GM06990 (cell line): ENCODE measurements at regions not wholly inside any gene's neighbourhood (a gene's known extent, or its start where the extent isn't known, plus 50 kb on each side); places are given as distances from the start of the nearest gene placed in this dataset.

Experiments
- DNase-seq: peaks from one replicate; pipeline ENCODE4 v3.0.0-alpha.2; 2011; ENCODE audit not compliant: insufficient read length; ENCODE audit errors: extremely low read depth
- H3K27me3 ChIP-seq: replicated peaks from 2 replicates; pipeline ENCODE4 v1.6.0; 2011; ENCODE audit warnings: low read length; ENCODE audit not compliant: control insufficient read depth, insufficient read depth
- H3K36me3 ChIP-seq: 2 replicates; pipeline ENCODE4 v1.5.1; 2011; ENCODE audit warnings: low read length; ENCODE audit not compliant: control insufficient read depth, insufficient read depth
- H3K4me3 ChIP-seq: replicated peaks from 2 replicates; pipeline ENCODE4 v1.5.1; 2011; ENCODE audit warnings: low read depth, mild to moderate bottlenecking, control low read depth, low read length
- TF ChIP-seq, protein P1 (sequence below): IDR thresholded peaks from 2 replicates; pipeline ENCODE4 v1.5.1; 2011; ENCODE audit warnings: low read length, control low read depth, mild to moderate bottlenecking, inconsistent platforms; ENCODE audit not compliant: insufficient read depth, poor library complexity, severe bottlenecking

DNA sequence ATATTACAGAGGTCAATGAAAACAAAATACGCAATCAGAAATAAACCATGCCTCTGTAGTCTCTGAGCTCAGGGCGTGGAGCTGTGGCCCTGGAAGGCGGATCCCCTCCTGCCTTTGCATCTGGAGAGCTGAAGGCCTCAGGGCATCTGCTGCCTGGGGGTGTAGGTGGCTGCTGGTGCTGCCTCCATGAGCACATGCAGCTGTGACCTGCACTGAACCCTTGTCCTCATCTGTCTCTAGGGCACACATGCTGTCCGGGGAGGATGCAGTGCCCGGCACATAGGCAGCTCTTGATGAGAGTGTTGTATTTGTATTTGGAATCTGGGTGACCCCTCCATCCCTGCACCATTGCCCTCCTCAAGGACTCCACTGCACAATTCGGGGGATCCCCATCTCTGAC lies 185.7 kb downstream of the TEX29 start:
- Histone ChIP-seq H3K27me3 (no peaks in the 10 kb centered on the region), H3K4me3 (no peak overlapping the region), H3K36me3 (no peaks in the 10 kb centered on the region)
- TF ChIP-seq, protein P1, sequence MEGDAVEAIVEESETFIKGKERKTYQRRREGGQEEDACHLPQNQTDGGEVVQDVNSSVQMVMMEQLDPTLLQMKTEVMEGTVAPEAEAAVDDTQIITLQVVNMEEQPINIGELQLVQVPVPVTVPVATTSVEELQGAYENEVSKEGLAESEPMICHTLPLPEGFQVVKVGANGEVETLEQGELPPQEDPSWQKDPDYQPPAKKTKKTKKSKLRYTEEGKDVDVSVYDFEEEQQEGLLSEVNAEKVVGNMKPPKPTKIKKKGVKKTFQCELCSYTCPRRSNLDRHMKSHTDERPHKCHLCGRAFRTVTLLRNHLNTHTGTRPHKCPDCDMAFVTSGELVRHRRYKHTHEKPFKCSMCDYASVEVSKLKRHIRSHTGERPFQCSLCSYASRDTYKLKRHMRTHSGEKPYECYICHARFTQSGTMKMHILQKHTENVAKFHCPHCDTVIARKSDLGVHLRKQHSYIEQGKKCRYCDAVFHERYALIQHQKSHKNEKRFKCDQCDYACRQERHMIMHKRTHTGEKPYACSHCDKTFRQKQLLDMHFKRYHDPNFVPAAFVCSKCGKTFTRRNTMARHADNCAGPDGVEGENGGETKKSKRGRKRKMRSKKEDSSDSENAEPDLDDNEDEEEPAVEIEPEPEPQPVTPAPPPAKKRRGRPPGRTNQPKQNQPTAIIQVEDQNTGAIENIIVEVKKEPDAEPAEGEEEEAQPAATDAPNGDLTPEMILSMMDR: no peak
- no peak for DNase-seq

DNA sequence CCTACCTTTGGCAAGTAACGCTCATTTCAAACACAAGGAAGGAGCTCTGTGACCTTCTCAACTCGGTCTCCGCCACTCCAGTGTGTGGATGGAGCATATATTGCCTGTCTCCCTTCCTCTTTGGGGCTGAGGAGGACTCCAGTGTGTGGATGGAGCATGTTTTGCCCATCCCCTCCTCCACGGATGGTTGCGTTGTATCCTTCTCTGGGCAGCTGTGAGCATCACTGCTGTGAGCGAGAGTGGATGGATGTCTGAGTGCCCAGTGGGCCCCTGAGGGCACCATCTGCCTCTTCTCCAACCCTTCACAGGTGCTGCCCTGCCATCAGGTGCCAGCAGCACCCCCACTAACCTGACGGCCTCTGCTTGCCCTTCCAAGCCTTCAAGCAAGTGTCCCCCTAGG lies 186.2 kb downstream of the TEX29 start:
- Histone ChIP-seq H3K36me3 (no peaks in the 10 kb centered on the region), H3K27me3 (no peaks in the 10 kb centered on the region), H3K4me3 (no peak overlapping the region)
- TF ChIP-seq, protein P1: no peak
- DNase-seq: no peak

DNA sequence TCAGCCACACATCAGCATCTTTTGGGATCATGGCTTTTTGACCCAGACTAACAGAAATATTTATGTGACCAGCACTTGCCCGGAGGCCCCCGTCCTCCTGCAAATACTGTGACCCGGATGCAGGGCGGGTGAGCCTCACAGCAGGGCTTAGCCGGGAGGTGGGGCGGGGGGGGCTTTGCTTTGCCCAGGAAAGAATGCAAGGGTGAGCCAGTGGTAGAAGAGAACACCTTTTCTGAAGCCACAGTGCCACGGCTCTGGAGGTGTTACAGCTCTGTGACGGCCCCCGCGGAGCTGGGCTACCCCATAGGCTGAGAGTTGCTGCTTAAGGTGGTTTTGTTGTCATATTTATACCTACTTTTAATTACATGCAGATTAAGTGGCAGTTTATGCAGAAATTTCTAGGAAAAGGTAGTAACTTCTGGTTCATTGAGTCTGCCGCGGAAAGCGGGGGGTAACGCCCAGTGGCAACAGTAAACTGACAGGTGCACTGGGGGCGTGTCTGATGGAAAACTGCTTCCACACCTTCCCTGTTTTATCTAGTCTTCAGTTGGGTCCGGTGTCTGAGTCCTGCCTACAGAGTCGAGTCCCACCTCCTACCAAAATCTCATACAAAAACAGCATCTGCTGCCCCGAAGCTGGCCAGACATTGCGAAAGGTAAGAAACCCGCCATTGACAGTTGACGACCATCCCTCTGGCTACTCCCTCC lies 187.9 kb downstream of the TEX29 start:
- Histone ChIP-seq H3K4me3 (no peak overlapping the region), H3K36me3 (no peaks in the 10 kb centered on the region), H3K27me3 (no peaks in the 10 kb centered on the region)
- no peak for DNase-seq
- TF ChIP-seq, protein P1: no peak

DNA sequence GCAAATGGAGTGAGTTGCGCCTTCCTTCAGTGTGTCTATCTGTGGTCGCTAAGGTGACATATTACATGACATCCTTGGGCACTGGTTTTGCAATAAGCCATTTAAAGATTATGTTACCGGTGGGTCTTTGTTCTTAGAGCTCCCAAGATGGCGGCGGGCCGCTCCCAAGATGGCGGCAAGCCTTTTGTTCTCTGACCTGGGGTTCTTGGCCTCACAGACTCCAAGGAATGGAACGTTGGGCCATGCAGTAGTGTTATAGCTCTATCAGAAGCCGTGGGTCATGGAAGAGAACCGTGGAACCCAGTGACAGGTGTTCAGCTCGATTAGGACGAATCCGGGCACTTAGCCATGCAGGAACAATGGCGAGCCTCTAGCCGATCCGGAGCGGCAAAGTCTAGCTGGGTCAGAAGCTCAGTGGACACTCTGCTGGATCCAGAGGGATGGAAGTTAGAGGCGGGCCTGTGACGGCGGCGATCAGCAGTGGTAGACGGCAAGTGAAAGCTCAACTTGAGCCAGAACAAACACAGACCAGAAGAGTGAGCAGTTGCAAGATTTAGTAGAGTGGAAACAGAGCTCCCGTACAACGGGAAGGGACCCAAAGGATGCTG lies 188.6 kb downstream of the TEX29 start:
- Histone ChIP-seq H3K36me3 (no peaks in the 10 kb centered on the region), H3K4me3 (no peak overlapping the region), H3K27me3 (no peaks in the 10 kb centered on the region)
- no peak for DNase-seq
- TF ChIP-seq, protein P1: no peak

DNA sequence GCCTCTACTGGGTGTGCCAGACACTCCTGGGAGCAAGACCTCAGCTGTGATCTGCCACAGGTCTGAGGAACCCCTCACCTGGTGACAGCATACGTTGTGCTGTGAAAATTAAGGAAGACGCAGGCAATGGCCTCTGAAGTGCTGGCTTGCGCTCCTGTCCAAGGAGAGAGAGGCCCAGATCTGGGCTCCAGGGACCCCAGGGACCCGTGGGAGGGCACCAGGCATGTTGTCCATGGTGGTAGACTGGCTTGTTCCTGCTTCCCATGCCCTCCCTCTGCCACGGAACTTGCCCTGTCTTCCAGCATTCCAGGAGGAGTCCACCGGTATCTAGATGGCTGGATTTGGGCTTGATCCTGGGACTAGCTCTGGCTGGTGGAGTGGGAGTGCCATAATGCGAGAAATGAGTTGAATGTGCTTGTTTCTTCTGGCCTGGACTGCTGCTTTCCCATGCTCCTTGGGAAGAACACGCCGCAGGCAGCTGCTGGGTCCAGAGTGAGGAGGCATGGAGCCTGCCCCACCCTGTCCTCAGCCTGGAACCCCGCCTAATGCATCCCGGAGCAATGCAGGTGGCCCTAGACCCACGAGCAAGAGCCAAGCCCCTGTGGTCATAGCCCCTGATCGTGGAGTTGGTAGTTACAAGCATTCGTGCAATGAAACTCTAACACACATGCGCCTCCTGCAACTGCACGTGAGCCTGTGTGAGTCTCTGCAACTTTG lies 190.2 kb downstream of the TEX29 start:
- H3K36me3 ChIP-seq: no peaks in the 10 kb centered on the region
- TF ChIP-seq, protein P1: no peak
- DNase-seq: no peak
- no peaks in the 10 kb centered on the region for H3K27me3 ChIP-seq
- no peak overlapping the region for H3K4me3 ChIP-seq
